GM12865 (cell line): ENCODE measurements at regions not wholly inside any gene's neighbourhood (a gene's known extent, or its start where the extent isn't known, plus 50 kb on each side); places are given as distances from the start of the nearest gene placed in this dataset.

Source experiments
- DNase-seq: peaks from one replicate; pipeline ENCODE4 v3.0.0; 2010; ENCODE audit warnings: low read depth
- H3K4me3 ChIP-seq: 2 replicates; pipeline ENCODE4 v1.5.1; 2011; ENCODE audit warnings: mild to moderate bottlenecking, low read depth, low read length, control low read depth
- CTCF ChIP-seq: IDR thresholded peaks from 2 replicates; pipeline ENCODE4 v1.5.1; 2011; ENCODE audit warnings: low read length, control low read depth, low read depth, inconsistent platforms; ENCODE audit not compliant: insufficient read depth; ENCODE audit errors: missing control alignments

GRCh38 chrX:145623453-145623852, 194.2 kb upstream of the SLITRK2 start:
- DNase-seq, result no peak
- H3K4me3 ChIP-seq, result no peak overlapping the region
- no peak for TF ChIP-seq CTCF

GRCh38 chrX:145630081-145630480, 187.5 kb upstream of the SLITRK2 start:
- DNase-seq, result no peak
- H3K4me3 ChIP-seq, result no peak overlapping the region
- no peak for TF ChIP-seq CTCF

- DNase-seq, result no peak
- TF ChIP-seq CTCF, result no peak
- H3K4me3 ChIP-seq, result no peak overlapping the region
These were observed 186.7 kb upstream of the SLITRK2 start for GRCh38 chrX:145630806-145631435.

- no peak overlapping the region for H3K4me3 ChIP-seq
These were observed 186.1 kb upstream of the SLITRK2 start for GRCh38 chrX:145631461-145631951.

GRCh38 chrX:145654486-145654885, 163.1 kb upstream of the SLITRK2 start:
- TF ChIP-seq CTCF, result no peak
- no peak overlapping the region for H3K4me3 ChIP-seq
- DNase-seq, result no peak

More at GRCh38 chrX:145631461-145631951, 186.1 kb upstream of the SLITRK2 start:
- no peak for DNase-seq
- no peak for TF ChIP-seq CTCF

GRCh38 chrX:145673841-145674240, 143.8 kb upstream of the SLITRK2 start:
- no peak overlapping the region for H3K4me3 ChIP-seq
- DNase-seq, result no peak
- TF ChIP-seq CTCF, result no peak

GRCh38 chrX:145677109-145677817, 140.4 kb upstream of the SLITRK2 start:
- DNase-seq, result no peak
- TF ChIP-seq CTCF, result no peak
- no peak overlapping the region for H3K4me3 ChIP-seq
